ENCODE measurements at regions not wholly inside any gene's neighbourhood (a gene's known extent, or its start where the extent isn't known, plus 50 kb on each side); places are given as distances from the start of the nearest gene placed in this dataset.
"Not testable (repeated sequence)": the region's sequence is repeated elsewhere in the genome, so short reads cannot be mapped to it uniquely, and the experiment has no call there.

DNA sequence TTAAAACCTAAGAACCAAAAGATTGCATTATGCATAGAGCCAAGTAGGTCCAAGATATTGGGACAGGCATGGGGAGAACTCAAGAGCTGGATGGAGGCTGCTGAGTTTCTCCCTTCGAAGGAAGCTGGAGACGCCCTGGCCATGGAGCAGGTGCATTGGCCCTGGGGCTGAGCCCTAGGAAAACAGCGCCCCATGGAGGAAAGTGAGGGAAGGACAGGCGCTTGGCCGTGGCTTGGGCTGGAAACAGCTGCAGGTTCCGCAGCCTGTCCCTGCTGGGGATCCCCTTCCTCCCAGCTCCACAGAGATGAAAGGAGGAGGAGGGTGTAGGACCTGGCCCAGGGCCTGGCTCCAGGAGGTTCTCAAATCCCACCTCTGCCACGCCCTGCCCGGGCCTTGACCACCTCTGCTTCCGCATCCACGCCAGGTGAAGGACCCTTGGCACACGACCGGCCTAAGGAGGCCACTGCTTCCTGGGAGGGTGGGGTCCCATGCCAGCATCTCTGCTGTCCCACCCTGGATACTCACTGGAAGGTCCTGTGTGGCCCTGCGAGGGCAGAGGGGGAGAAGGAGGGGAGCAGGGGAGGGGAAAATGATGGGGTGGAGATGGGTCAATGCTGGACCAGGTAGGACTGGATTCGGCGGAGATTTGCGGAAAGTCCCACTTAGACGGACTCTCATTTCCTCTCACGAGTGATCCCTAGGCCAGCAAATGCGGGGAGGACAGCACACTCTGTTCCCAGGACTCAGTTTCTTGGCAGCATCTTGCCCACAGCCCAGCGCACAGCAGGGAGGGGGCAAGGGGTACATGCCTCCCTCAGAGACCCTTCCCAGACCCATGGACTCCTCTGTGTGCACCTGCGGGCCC is 258.6 kb upstream of the TCERG1L start:
- no peak for DNase-seq

DNA sequence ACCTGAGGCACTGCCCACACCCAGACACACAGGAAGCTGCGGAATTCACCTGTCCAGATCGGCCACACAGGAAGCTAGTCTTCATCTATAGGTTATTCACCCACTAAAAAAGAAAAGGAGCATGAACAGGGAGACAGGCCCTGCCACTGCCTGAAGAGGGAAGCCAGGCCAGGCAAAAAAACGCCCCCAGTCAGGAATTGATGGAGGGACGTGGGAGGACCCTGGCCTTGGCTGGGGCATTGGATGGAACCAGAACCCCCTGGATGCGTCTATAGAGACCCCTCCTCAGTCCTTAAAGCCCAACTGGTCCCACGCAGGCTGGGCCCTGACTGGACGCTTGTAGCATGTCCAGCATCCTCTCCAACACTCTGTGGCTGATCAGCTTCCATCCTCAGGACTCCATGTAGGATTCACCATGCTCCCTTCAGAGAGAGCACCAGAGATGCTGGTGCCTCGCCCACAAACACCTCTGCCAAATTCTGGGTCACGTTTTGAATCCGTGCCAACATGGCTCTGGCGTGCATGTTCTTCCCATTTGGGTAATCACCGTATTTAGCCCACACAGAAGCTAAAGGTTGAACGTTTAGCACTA is 259.3 kb upstream of the TCERG1L start:
- no peak for DNase-seq

DNA sequence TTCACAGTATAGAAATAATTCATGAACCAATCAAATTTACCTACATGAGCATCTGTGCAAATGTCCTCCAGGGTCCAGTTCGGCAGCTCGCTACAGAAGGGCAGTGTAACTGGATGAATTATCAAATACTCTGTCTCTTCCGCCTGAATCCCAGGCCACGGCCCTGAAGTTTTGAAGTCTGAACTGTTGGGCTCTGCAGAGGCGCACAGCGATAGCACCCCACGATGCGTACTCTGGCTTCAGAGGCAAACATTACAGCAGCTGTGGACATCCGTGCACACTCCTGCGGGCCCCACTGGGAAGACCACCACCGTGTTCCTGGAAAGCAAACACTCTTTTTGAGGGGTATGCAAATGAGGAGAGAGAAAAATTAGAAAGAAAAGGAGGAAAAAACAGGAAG is 259.8 kb upstream of the TCERG1L start:
- DNase-seq = no peak

DNA sequence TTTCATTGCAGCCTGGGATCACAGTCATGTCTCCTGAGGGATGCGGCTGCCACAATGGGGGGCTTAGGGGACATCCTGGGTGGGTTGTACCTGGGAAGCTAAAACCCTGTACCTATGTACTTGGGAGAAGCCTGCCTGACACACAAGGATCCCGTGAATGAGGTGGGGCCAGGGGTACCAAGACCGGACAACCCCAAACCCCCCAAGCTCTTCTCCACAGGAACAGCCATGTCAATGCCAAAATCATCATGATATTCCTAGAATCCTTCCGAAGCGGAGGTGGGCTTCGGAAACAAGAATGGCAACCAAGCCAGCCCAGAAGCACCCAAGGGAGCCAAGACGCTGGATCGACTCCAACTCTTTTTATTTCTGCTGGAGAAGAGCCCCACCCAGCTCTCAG is 260.3 kb upstream of the TCERG1L start:
- DNase-seq = no peak

DNA sequence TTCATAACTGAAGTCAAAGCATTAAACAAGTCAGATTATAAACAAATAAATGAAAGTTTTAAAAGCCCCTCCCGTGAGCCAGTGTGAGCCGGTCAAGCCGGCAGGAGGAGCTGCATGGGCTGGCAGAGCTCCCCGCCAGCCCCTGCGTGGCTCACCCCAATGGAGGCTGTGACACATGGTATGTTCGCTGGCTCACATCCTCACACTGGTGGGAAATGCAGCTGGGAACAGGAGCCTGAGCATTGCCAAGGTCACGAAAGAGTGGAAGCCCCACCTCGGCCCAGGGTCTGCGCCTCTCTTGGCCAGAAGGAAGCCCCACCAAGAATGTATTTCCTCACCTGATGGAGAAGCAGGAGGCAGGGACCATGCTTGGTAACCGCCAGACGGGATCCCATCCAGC is 261.7 kb upstream of the TCERG1L start:
- no peak for DNase-seq

DNA sequence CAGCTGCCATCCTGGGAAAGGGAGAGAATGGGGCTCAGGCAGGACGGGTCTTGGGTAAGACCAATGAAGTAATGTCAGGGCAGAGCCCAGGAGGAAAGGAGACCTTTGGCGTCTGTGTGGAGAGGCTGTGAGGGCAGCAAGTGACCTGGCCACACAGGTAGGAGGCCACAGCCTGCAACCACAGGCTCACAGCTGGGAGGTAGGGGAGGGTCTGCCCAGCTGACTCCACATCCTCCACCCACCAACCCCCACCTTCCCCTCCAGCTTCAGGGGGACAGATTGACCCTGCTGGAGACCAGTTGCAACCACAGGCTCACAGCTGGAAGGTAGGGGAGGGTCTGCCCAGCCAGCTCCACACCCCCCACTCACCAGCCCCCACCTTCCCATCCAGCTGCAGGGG is 262.2 kb upstream of the TCERG1L start:
- no peak for DNase-seq

DNA sequence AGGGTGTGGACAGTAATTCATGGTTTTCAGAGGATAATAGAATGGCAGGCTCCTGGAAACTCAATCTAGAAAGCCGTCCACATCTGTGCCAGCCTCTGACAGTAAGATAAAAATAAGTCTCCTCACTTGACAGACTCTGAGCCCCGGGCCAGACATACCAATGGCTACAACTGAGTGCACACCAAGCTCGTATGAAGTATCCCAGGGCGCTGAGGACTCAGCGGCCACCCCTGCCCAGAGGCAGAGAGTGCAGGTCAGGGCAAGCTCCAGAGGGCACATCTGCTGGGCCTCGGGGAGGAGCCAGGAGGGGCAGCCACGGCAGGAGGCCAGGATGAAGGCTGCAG is 262.8 kb upstream of the TCERG1L start:
- no peak for DNase-seq

DNA sequence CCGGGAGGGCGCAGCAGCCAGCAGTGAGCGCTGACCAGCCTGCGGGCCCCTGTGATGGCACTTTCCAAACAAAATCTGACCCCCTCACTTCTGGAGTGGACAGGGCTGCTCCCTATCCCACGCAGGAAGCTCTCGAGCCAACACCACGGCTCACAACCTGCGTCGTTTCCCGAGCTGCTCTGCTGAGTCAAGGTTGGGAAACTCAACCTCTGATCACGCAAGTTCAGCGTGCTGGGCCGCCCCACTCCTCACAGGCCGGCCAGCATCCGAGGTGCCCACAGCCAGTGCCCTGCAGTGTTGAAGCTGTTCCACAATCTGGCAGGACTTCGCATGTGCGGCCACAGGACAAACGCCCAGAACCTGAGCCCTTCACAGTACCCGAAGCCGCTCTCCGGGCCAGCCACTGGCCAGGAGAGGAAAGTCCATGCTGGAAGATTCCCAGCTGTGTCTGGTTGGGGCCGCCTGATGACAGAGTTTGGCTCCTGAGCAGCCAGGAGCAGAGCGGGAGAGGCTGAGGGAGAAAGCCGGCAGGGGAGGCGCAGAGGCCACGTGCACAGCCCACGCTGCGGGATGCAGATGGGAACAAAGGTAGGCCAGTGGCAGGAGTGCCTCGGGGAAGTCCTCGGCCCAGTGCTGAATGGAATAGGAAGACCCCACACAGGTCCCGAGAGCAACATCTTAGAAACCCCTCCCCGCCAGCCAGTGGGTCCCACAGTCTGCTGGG is 263.3 kb upstream of the TCERG1L start:
- DNase-seq = no peak

DNA sequence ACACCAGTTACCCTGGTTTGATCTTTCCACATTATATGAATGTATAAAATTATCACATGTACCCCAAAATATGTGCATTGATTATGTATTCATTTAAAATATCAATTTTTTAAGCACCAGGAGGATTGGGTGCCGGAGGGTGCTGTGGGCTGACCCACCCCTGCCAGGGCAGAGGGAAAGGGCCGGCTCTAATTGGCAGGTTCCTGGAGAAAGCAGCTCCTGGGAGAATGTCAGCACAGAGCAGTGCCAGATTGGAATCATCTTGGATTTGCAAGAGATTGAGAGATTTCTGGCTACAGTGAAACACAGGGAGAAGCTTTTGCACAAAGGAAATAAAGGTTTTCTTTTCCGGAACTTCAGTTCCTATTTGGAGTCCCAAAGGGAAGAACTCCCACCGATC is 264.4 kb upstream of the TCERG1L start:
- DNase-seq = no peak

DNA sequence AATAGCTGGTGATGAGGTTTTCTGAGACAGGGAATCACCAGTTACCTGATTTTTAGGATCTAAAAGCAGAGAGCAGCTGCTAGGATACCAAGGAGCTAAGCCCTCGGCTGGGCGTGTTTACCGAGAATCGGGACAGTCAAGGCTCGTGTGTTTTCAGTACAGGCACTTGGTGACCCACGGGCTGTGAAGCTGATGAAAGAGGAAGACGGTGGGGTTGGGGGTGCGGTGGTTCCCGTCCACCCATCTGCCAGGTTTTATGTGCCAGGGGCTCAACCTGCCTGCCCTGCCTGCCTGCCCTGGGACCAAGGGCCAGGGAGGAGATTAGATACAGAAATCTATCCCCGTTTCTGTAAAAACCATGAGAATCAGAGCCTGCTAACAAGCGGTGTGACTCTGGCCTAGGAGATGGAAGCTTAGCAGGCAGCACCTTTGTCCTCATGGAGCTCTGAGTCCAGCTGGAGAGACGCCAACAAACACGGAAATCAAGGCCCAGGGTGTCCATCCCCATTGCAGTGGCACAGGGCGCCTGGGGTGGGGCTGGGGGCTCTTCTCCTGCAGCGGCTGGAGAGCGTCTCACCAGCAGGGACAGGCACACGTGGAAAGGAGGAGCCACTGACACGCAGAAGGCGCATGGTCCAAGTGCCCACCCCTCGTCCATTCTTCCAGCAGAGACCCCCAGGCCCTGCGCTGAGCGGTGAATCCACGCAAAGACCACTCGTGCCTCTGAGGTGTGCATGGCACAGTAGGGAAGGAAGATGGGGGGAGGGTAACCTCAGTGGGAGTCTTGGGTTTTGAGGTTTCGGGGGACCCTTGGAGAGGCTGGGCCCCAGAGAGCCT is 265.0 kb upstream of the TCERG1L start:
- DNase-seq = no peak

DNA sequence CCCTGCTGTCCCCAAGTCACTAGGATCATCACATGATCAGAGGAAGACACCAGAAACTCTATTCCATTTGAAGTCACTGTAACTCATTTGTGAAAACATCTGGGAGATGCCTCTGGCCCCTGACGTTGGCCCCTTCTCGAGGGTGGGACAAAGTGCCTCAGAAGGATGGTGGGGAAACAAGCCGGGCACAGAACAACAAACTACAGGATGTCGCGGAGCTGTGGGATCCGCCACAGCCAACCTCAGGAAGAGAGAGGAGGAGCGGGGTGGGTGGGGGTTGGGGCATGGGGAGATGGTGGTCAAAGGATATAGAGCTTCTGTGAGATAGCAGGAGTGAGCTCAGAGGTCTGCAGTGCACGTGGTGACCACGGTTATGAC is 265.6 kb upstream of the TCERG1L start:
- no peak for DNase-seq

DNA sequence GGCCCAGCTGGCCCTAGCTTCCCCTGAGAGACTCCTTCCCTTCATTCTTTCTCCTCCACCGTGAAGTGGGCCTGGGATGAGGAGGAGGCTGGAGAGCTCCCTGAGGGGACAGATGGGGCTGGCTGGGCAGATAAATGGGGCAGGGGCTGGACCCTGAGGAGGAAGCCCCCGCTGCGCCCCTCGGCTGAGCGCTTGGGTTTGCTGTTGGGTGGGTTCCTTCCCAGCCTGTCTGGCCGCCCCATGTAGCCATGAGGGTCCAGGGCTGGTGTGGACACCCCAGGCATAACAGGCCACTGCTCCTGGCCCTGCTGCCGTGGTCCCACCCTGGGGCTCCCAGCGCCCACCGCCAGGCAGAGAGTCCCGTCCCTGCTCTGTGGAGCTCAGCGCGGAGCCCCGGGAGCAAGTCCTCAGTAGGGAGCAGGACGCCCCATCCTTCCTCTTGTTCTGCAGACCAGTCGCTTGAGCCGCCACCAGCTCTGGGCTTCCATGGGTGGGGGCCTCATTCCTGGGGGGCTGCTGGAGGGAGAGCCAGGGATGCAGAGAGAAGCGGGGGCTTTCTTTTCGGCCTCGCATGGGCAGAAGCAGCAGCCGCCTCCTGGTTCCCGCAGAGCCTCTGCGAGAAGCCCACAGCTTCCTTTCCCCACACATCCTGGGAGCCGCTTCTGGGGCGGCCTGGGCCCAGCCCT is 266.4 kb upstream of the TCERG1L start:
- no peak for DNase-seq

DNA sequence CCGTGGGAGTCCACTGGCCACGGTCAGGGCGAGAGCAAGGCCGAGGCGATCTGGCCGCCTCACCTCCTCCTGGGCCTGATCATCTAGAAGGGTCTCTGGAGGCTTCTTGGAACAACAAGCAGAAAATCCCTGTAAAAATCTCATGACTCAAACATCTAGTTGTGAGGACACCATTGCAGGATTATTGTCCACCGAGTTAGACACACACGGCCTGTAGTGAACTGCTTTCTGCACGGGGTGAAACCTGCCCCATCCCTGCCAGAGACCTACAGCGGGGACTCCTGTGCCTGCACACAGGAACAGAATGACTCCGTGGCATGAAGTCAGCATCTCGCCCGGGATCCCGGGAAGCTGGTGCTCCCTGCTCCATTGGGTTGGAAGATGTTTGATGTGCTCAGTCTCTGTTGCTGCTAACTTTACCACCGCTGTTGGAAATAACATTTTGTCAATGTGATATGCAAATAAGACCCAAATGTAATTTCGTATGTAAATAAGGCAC is 267.0 kb upstream of the TCERG1L start:
- no peak for DNase-seq

DNA sequence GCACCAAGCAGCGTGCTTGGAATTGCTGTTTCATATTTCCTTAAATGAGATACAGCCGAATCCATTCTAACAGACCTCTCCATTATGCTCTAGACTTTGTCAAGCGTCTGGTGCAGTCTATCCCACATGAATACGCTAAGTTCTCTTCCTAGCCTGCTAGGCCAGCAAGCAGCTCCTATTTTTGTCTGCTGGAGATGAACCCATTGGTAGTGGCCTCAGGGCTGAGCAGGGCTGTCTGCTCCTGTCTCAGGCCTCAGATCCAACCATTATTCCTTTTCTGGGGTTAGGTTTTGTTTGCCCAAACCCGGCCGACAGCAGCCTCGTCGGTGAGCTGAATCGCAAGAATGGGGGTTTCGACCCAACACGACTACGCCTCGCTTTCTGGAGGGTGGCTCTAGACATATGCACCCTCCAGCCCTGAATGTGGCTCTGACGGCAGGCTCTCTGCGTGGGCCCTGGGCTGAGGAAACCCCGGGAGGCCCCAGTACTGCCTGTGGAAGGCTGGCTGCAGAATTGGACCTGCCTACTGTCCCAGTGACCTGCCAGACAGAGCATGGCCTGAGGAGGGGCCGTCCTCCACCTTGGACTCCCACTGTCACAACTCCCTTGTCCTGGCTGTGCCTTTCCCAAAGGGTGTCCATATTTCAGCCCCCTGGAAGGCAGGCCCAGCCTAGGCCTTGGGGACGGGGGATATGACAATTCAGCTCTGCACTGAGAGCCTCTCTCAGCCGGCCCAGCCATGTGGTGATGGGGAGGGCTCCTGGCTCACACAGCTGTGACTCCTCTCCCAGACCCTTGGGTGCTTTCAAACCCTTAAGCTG is 267.9 kb upstream of the TCERG1L start:
- DNase-seq = no peak

DNA sequence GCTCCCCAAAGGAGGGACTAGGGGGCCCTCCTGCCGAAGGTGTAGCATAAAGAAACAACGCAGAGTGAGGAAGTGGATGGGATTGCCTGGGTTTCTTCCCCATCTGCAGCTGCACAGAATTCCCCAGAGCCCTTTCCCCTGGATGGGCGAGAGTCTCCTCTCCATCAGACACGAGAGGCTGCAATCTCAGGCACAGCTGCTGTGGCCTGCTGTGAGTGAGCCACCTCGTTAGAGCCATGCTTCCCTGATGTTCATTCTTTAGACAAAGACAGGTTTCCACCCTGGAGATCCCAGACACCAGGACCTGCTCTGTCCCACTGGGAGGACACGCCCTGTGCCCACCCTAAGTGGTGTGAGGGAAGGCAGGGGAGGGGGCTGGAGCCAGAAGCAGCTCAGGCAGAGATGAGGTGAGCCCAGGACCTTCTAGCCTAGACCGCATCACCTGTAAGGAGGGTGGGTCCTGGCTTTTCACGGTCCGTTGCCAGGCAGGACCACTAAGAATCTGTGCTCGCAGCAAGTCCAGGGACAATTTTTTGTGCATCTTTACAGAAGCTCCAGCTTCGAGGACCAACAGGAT is 268.6 kb upstream of the TCERG1L start:
- no peak for DNase-seq

DNA sequence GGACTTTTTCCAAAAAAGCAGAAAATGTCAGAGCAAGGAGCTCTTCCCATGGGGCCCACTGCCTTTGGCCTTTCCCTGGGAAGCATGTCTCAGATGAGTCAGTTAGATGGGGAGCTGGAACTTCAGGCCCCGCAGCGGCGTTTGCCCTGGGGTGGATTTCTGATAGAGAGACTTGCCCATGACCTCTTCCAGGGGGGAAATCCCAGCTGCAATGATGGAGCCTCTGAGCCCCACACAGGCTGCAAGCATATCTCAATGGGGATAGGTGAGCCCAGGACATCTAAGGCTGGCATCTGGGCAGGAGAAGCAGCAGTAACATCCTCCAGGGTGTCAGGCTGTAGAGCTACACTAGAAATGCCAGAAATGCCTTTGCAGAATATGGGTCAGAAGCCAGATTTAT is 269.2 kb upstream of the TCERG1L start:
- no peak for DNase-seq

DNA sequence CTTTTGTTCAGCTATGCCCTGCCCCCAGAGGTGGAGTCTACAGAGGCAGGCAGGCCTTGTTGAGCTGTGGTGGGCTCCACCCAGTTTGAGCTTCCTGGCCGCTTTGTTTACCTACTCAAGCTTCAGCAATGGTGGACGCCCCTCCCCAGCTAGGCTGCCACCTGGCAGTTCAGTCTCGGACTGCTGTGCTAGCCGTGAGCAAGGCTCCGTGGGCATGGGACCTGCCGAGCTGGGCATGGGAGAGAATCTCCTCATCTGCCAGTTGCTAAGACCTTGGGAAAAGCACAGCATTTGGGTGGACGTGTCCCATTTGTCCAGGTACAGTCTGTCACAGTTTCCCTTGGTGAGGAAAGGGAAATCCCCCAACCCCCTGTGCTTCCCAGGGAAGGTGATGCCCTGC is 270.0 kb upstream of the TCERG1L start:
- DNase-seq = not testable (repeated sequence)

DNA sequence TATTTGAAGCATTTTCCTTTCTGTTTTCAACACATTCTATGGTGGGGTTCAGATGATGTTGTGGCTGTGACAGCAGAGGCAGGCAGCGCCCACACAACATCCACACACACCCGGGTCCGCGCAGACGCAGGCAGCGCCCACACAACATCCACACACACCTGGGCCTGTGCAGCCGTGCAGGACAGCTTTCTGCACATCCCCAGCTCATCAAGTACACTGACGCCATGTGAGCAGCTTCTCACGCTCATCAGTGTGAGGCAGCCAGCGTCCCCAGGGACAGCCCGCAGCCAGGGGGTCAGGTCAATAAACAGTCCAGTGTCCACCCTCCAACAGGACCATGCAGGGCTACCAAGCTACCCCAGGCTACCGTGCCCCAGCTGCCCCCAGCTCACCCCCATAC is 272.8 kb upstream of the TCERG1L start:
- DNase-seq = no peak

DNA sequence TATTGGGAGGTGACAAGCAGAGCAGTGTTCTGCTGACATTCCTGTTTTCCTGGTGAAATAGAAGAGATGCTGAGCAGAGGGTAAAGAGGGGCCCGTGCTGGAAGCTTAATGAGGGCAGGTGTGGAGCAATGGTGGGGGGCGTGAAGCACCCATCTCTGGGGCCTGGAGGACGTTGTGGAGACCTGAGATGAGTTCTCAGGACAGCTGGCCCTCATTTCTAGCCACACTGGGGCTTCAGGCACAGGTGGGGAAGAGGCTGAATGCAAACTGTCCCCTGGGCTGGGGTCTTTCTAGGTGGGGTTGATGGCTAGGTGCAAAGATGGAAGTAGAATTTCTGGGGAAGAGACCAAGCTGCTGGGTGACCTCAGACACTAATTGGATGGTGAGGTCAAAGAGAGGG is 274.2 kb upstream of the TCERG1L start:
- no peak for DNase-seq

DNA sequence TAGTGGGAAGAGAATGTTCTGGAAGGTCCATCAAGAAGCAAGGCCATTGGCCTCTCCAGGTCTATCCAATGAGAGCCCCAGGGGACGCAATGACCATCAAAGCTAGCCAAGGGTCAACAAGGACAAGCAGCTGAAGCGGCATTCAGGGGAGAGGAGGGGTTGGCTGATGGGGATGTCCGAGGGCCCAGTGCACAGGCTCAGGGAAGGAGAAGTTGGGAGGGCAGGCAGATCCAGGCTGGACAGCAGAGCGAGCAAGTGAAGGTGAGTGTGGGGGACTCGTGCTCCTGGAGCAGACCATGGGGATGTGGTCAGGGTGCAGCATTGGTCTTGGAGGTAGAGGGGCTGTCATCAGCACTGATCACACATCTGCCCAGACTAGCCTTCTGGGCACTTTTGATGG is 275.4 kb upstream of the TCERG1L start:
- DNase-seq = no peak

DNA sequence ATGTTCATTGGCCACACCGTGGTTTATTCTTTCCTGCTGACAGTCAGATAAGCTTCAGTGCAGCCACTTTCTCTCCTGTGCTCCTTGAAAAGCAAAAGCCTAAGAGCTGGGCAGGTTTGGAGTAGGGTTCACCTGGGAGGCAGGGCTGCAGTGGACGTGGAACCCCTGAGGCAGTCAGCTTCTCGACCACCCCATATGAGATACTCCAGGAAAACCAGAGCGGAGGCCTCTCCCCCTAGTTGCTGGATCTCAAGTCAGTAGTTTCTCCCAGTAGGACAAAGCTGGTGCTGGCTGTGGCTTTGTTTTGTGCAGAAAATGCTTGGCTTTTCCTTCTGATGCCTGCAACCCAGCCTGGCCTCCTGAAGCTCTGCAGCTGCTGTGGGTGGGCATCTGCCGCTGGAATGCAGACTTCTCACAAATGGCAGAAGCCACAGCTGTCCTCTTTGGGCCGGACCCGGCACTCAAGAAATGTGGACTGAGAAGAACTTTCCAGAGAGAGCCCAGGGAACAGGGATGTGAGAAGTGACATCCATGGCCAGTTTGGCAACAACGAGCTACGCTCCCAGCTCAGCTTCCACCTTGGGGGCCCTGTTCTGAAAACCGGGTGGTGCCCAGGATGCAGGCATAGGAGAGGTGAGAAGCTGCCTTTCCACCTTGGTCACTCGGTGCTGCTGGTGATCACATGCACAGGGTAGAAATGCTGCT is 276.6 kb upstream of the TCERG1L start:
- no peak for DNase-seq

All from stimulated activated CD4-positive, alpha-beta T cell treated with anti-CD3 and anti-CD28 coated beads, Interleukin-12 subunit alpha, Interleukin-12 subunit beta, amount 100 ng/mL, for 4 hours (primary cell).